Bronchial epithelial cell (primary cell): ENCODE measurements at regions not wholly inside any gene's neighbourhood (a gene's known extent, or its start where the extent isn't known, plus 50 kb on each side); places are given as distances from the start of the nearest gene placed in this dataset.

Experiments
- DNase-seq: peaks from one replicate; pipeline ENCODE4 v3.0.0-alpha.2; 2010; ENCODE audit warnings: low read depth
- FAIRE-seq: peaks from 2 replicates; lab custom pipeline; 2011; peaks lifted over from hg19 to GRCh38; lab: Jason Lieb, UNC
- H3K27me3 ChIP-seq: 2 replicates; pipeline ENCODE4 v1.5.1; 2011; ENCODE audit warnings: low read length; ENCODE audit not compliant: control insufficient read depth, insufficient read depth
- H3K36me3 ChIP-seq: 2 replicates; pipeline ENCODE4 v1.5.1; 2011; ENCODE audit warnings: low read length; ENCODE audit not compliant: control insufficient read depth, insufficient read depth
- H3K4me3 ChIP-seq: 2 replicates; pipeline ENCODE4 v1.5.1; 2011; ENCODE audit warnings: mild to moderate bottlenecking, low read depth, low read length, control low read depth
- CTCF ChIP-seq: IDR thresholded peaks from 2 replicates; pipeline ENCODE4 v1.5.1; 2011; ENCODE audit warnings: mild to moderate bottlenecking, moderate library complexity, low read length, control low read depth, inconsistent platforms; ENCODE audit not compliant: insufficient read depth, severe bottlenecking

GRCh38 chr4:100954046-100954445 is 393.3 kb downstream of the PPP3CA start:
- no peak for FAIRE-seq
- TF ChIP-seq CTCF, result no peak

GRCh38 chr4:100953616-100954015 is 393.7 kb downstream of the PPP3CA start:
- Histone ChIP-seq H3K4me3 (no peak overlapping the region), H3K36me3 (no peaks in the 10 kb centered on the region), H3K27me3 (no peaks in the 10 kb centered on the region)
- no peak for TF ChIP-seq CTCF
- DNase-seq (no peak), FAIRE-seq (no peak)

More at GRCh38 chr4:100954046-100954445, 393.3 kb downstream of the PPP3CA start:
- Histone ChIP-seq H3K27me3 (no peaks in the 10 kb centered on the region), H3K36me3 (no peaks in the 10 kb centered on the region), H3K4me3 (no peak overlapping the region)
- no peak for DNase-seq

GRCh38 chr4:100952590-100952989 is 394.7 kb downstream of the PPP3CA start:
- H3K36me3 ChIP-seq, result no peaks in the 10 kb centered on the region
- no peaks in the 10 kb centered on the region for H3K27me3 ChIP-seq
- FAIRE-seq, result no peak
- no peak for TF ChIP-seq CTCF
- no peak overlapping the region for H3K4me3 ChIP-seq
- DNase-seq, result no peak

- FAIRE-seq (no peak), DNase-seq (peak; percentile 44)
- Histone ChIP-seq H3K27me3 (no peaks in the 10 kb centered on the region), H3K4me3 (no peak overlapping the region), H3K36me3 (no peaks in the 10 kb centered on the region)
- no peak for TF ChIP-seq CTCF
Observed at GRCh38 chr4:100949350-100949935, 397.9 kb downstream of the PPP3CA start.

GRCh38 chr4:100948911-100949310 is 398.4 kb downstream of the PPP3CA start:
- Histone ChIP-seq H3K4me3 (no peak overlapping the region), H3K27me3 (no peaks in the 10 kb centered on the region), H3K36me3 (no peaks in the 10 kb centered on the region)
- DNase-seq (no peak), FAIRE-seq (no peak)
- TF ChIP-seq CTCF, result no peak

GRCh38 chr4:100945789-100946188 is 401.5 kb downstream of the PPP3CA start:
- DNase-seq (no peak), FAIRE-seq (no peak)
- H3K27me3 ChIP-seq, result no peaks in the 10 kb centered on the region
- no peak for TF ChIP-seq CTCF
- H3K36me3 ChIP-seq, result no peaks in the 10 kb centered on the region
- no peak overlapping the region for H3K4me3 ChIP-seq
